ENCODE measurements at regions not wholly inside any gene's neighbourhood (a gene's known extent, or its start where the extent isn't known, plus 50 kb on each side); places are given as distances from the start of the nearest gene placed in this dataset.

DNA sequence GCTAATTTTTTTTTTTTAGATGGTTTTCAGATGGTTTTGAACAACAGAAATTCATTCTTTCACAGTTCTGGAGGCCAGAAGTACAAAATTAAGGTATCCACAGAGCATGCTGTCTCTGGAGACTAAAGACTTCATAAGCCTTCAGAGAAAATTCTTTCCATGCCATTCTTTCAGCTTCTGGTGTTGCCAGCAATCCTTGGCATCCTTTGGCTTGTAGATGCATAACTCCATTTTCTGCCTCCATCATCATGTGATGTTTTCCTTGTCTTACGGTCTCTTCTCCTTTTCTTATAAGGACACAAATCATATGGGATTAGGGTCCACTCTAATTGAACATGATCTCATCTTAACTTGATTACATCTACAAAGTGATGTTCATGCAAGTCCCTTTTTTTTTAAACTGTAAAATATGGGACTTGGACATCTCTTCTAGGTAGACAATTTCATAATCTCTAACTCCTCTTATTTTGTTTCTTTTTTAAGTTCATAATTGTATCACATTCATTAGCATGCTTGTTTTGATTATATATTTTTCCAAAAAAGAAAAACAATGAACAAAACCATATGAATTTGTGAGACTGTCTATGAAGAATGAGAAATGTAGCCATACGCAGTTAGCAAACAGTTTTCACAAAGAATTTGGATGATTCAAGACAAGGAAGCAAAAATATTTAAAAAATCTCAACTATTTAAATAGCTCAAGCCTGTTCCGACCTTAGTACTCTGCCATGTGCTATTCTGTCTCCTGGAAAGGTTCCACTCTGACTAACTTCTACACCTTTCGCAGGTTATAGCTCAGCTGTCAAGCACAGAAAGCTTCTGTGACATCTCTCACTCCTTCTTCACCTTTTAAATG is 53.1 kb upstream of the GIMD1 start:
- TF ChIP-seq POLR2A (IDR thresholded peaks at IDR 0.05; ENCODE audit: low read depth, low read length): no peak
- TF ChIP-seq, protein P1, sequence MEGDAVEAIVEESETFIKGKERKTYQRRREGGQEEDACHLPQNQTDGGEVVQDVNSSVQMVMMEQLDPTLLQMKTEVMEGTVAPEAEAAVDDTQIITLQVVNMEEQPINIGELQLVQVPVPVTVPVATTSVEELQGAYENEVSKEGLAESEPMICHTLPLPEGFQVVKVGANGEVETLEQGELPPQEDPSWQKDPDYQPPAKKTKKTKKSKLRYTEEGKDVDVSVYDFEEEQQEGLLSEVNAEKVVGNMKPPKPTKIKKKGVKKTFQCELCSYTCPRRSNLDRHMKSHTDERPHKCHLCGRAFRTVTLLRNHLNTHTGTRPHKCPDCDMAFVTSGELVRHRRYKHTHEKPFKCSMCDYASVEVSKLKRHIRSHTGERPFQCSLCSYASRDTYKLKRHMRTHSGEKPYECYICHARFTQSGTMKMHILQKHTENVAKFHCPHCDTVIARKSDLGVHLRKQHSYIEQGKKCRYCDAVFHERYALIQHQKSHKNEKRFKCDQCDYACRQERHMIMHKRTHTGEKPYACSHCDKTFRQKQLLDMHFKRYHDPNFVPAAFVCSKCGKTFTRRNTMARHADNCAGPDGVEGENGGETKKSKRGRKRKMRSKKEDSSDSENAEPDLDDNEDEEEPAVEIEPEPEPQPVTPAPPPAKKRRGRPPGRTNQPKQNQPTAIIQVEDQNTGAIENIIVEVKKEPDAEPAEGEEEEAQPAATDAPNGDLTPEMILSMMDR (IDR thresholded peaks at IDR 0.05; ENCODE audit: extremely low read depth in 1 of 2, insufficient read depth in 1 of 2, low read depth in 1 of 2, low read length in 2 of 2): no peak
- TF ChIP-seq GATA2 (IDR thresholded peaks at IDR 0.05; ENCODE audit: insufficient read depth, insufficient read length, low read depth, low read length): no peak
- no peak for TF ChIP-seq FOS (IDR thresholded peaks at IDR 0.05; ENCODE audit: borderline replicate concordance, insufficient read depth, low read length)
- no peak for TF ChIP-seq POLR2AphosphoS5 (IDR thresholded peaks at IDR 0.05; ENCODE audit: insufficient read depth, low read depth, low read length)
- TF ChIP-seq MYC (IDR thresholded peaks at IDR 0.05; ENCODE audit: low read depth, low read length): no peak
- no peak for TF ChIP-seq JUN (IDR thresholded peaks at IDR 0.05; ENCODE audit: borderline replicate concordance, insufficient read depth, insufficient read length, low read depth)
- TF ChIP-seq, protein P2, sequence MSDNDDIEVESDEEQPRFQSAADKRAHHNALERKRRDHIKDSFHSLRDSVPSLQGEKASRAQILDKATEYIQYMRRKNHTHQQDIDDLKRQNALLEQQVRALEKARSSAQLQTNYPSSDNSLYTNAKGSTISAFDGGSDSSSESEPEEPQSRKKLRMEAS (IDR thresholded peaks at IDR 0.05; ENCODE audit: insufficient read depth, insufficient read length): no peak
- Histone ChIP-seq H2AFZ (ENCODE audit: low read depth, low read length) (no peak overlapping the region), H4K20me1 (replicated peaks; ENCODE audit: control insufficient read depth, extremely low read depth, insufficient read depth, low read length) (no peaks in the 10 kb centered on the region), H3K9ac (replicated peaks; ENCODE audit: extremely low read depth, insufficient read depth, low read length) (no peak overlapping the region), H3K4me1 (ENCODE audit: control insufficient read depth, extremely low read depth, insufficient read depth, low read length) (no peaks in the 10 kb centered on the region), H3K9me3 (replicated peaks; ENCODE audit: control insufficient read depth, insufficient read depth, low read length) (no peaks in the 10 kb centered on the region), H3K79me2 (ENCODE audit: control insufficient read depth, insufficient read depth, low read length) (no peaks in the 10 kb centered on the region), H3K27ac (ENCODE audit: insufficient read depth, low read depth, low read length) (no peak overlapping the region), H3K36me3 (ENCODE audit: control insufficient read depth in 2 of 2, extremely low read depth in 1 of 2, insufficient read depth in 2 of 2, low read length in 2 of 2) (no peaks in the 10 kb centered on the region), H3K9me1 (replicated peaks; ENCODE audit: control insufficient read depth, extremely low read depth, insufficient read depth, low read length) (no peaks in the 10 kb centered on the region), H3K27me3 (ENCODE audit: control insufficient read depth in 2 of 2, insufficient read depth in 2 of 2, low read length in 2 of 2) (no peaks in the 10 kb centered on the region), H3K4me3 (replicated peaks in 1 of 3; ENCODE audit: insufficient read depth in 1 of 3, low read depth in 1 of 3, low read length in 3 of 3) (no peak overlapping the region), H3K4me2 (ENCODE audit: insufficient read depth, low read length) (no peak overlapping the region)
- CTCF ChIA-PET: interaction anchor here (0.8 kb wide), 1 partner anchor 10 kb away, joined by 3 read pairs; no protein-coding TSS in a partner anchor
- no TSS peak for BruUV-seq (replicated peaks)
- intact Hi-C loops (cut with micrococcal nuclease): no loop called here
- dilution Hi-C loops (cut with MboI; ENCODE audit: extremely low pct_ligation_motif_present, low sequenced_read_pairs): no loop called here
- POLR2A ChIA-PET: no interaction called here
- DNase-seq (ENCODE audit: low read depth, low spot score) (no peak), FAIRE-seq (no peak)

All from endothelial cell of umbilical vein (primary cell).